WTC11 (cell line): ENCODE measurements at regions not wholly inside any gene's neighbourhood (a gene's known extent, or its start where the extent isn't known, plus 50 kb on each side); places are given as distances from the start of the nearest gene placed in this dataset.

Experiments
- ATAC-seq: fragments of 200-7000 bp; cut with Tn5 transposase; 2 replicates; pipeline ENCODE4 v1.10.0; 2021; ENCODE audit warnings: mild to moderate bottlenecking, moderate library complexity
- CTCF ChIA-PET: fragments of 300-600 bp; sonication (Branson Sonifier 250); formaldehyde crosslinking; loops from one replicate; lab custom pipeline; 2021; ENCODE audit warnings: antibody characterized with exemption; lab: Charles Lee
- POLR2A ChIA-PET: fragments of 350-600 bp; sonication (Branson Sonifier 250); formaldehyde crosslinking; loops from one replicate; lab custom pipeline; 2021; ENCODE audit warnings: antibody characterized with exemption; lab: Charles Lee
- DNase-seq: peaks from one replicate; pipeline ENCODE4 v3.0.0; 2021; ENCODE audit warnings: low spot score
- H3K27ac Mint-ChIP-seq: 2 replicates; pipeline ENCODE4 v1.8.0; 2021; ENCODE audit warnings: mixed read lengths
- H3K27me3 Mint-ChIP-seq: 2 replicates; pipeline ENCODE4 v1.8.0; 2021; ENCODE audit warnings: low read depth, mild to moderate bottlenecking, moderate library complexity, mixed read lengths
- H3K36me3 Mint-ChIP-seq: 2 replicates; pipeline ENCODE4 v1.8.0; 2021; ENCODE audit warnings: mixed read lengths
- H3K4me1 Mint-ChIP-seq: 2 replicates; pipeline ENCODE4 v1.8.0; 2022; ENCODE audit warnings: mixed read lengths
- H3K4me3 Mint-ChIP-seq: 2 replicates; pipeline ENCODE4 v1.8.0; 2021; ENCODE audit warnings: mild to moderate bottlenecking, moderate library complexity, mixed read lengths
- H3K9me3 Mint-ChIP-seq: 2 replicates; pipeline ENCODE4 v1.8.0; 2021; ENCODE audit warnings: mixed read lengths
- ATF2 ChIP-seq: sonication (generic); formaldehyde crosslinking; IDR thresholded peaks from 2 replicates; pipeline ENCODE4 v1.8.1; 2022; ENCODE audit warnings: low read depth, missing genetic modification reagents, borderline replicate concordance
- ATF6 ChIP-seq: sonication (generic); formaldehyde crosslinking; IDR thresholded peaks from 2 replicates; pipeline ENCODE4 v1.8.1; 2023; ENCODE audit warnings: mild to moderate bottlenecking, missing genetic modification reagents
- CBFB ChIP-seq: sonication (generic); formaldehyde crosslinking; IDR thresholded peaks from 2 replicates; pipeline ENCODE4 v1.8.1; 2022; ENCODE audit warnings: mild to moderate bottlenecking, low read depth, missing genetic modification reagents
- CREM ChIP-seq: sonication (generic); formaldehyde crosslinking; IDR thresholded peaks from 2 replicates; pipeline ENCODE4 v1.8.1; 2022; ENCODE audit warnings: mild to moderate bottlenecking, missing genetic modification reagents, moderate library complexity
- ELF4 ChIP-seq: sonication (generic); formaldehyde crosslinking; IDR thresholded peaks from 2 replicates; pipeline ENCODE4 v1.8.1; 2022; ENCODE audit warnings: low read depth, mild to moderate bottlenecking, moderate library complexity, missing genetic modification reagents
- GRHL2 ChIP-seq: fragments of 250-450 bp; sonication (Bioruptor Pico); IDR thresholded peaks from 2 replicates; pipeline ENCODE4 v1.8.0; 2022; ENCODE audit warnings: mild to moderate bottlenecking, moderate library complexity; ENCODE audit not compliant: insufficient replicate concordance, severe bottlenecking
- HMGA2 ChIP-seq: fragments of 250-450 bp; sonication (Bioruptor Pico); IDR thresholded peaks from 2 replicates; pipeline ENCODE4 v1.4.0; 2021; ENCODE audit warnings: mild to moderate bottlenecking, moderate library complexity
- KAT7 ChIP-seq: sonication (generic); formaldehyde crosslinking; IDR thresholded peaks from 2 replicates; pipeline ENCODE4 v1.8.1; 2023; ENCODE audit warnings: missing genetic modification reagents, mild to moderate bottlenecking, borderline replicate concordance
- NR2C2 ChIP-seq: sonication (generic); formaldehyde crosslinking; IDR thresholded peaks from 2 replicates; pipeline ENCODE4 v1.8.0; 2022; ENCODE audit warnings: mild to moderate bottlenecking, missing genetic modification reagents
- PRRX2 ChIP-seq: fragments of 250-450 bp; sonication (Bioruptor Pico); IDR thresholded peaks from 2 replicates; pipeline ENCODE4 v1.8.0; 2021; ENCODE audit warnings: mild to moderate bottlenecking
- SMAD3 ChIP-seq: sonication (generic); formaldehyde crosslinking; IDR thresholded peaks from 2 replicates; pipeline ENCODE4 v1.8.0; 2022; ENCODE audit warnings: missing genetic modification reagents, mild to moderate bottlenecking, borderline replicate concordance
- SMAD4 ChIP-seq: sonication (generic); formaldehyde crosslinking; IDR thresholded peaks from 2 replicates; pipeline ENCODE4 v1.8.0; 2022; ENCODE audit warnings: mild to moderate bottlenecking, missing genetic modification reagents
- SOX15 ChIP-seq: fragments of 250-450 bp; sonication (Bioruptor Pico); IDR thresholded peaks from 2 replicates; pipeline ENCODE4 v1.9.0; 2021; ENCODE audit warnings: mild to moderate bottlenecking
- ZBTB21 ChIP-seq: sonication (generic); formaldehyde crosslinking; IDR thresholded peaks from 2 replicates; pipeline ENCODE4 v1.8.1; 2023; ENCODE audit warnings: mild to moderate bottlenecking, missing genetic modification reagents, borderline replicate concordance
- ZMAT4 ChIP-seq: fragments of 250-450 bp; sonication (Bioruptor Pico); IDR thresholded peaks from 2 replicates; pipeline ENCODE4 v1.9.0; 2021; ENCODE audit warnings: mild to moderate bottlenecking
- ZNF281 ChIP-seq: sonication (generic); formaldehyde crosslinking; IDR thresholded peaks from 2 replicates; pipeline ENCODE4 v1.8.0; 2023; ENCODE audit warnings: mild to moderate bottlenecking, missing genetic modification reagents
- ZNF317 ChIP-seq: sonication (generic); formaldehyde crosslinking; IDR thresholded peaks from 2 replicates; pipeline ENCODE4 v1.8.1; 2023; ENCODE audit warnings: low read depth, mild to moderate bottlenecking, moderate library complexity, missing genetic modification reagents, borderline replicate concordance
- ZNF416 ChIP-seq: fragments of 250-450 bp; sonication (Bioruptor Pico); IDR thresholded peaks from 2 replicates; pipeline ENCODE4 v1.9.0; 2021; ENCODE audit warnings: mild to moderate bottlenecking, inconsistent platforms
- TF ChIP-seq, protein P1 (sequence below): sonication (generic); formaldehyde crosslinking; IDR thresholded peaks from 2 replicates; pipeline ENCODE4 v1.8.1; 2022; ENCODE audit warnings: mild to moderate bottlenecking, missing genetic modification reagents, moderate library complexity, borderline replicate concordance

DNA sequence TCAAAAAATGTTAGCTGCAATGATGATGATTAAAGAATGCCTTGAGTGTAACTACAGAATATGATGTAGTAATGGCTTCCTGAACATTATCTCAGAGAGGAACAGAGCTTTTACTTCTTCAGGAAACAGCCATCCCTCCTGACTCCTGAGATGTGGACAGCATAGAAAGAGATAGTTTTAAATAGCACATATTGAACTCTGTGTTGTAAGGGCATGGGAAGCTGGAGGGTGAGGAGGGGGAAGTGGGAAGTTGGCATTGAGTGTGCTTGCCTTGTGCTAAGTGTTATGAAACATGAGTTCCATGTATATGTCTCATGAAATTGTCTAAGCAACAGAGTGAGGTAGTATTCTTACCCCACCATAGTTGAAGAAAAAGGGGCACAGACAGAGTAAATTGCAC is 161.5 kb upstream of the SLC28A3 start:
- no peaks in the 10 kb centered on the region for H3K27me3 Mint-ChIP-seq
- POLR2A ChIA-PET: no interaction called here
- no peaks in the 10 kb centered on the region for H3K4me1 Mint-ChIP-seq
- H3K27ac Mint-ChIP-seq: no peak overlapping the region
- H3K36me3 Mint-ChIP-seq: peaks cover 11% of the 10 kb centered on the region
- DNase-seq (no peak), ATAC-seq (no peak)
- TF ChIP-seq GRHL2 (CRISPR knock-in tag) (no peak), PRRX2 (CRISPR knock-in tag) (no peak), ELF4 (CRISPR knock-in tag) (no peak), CBFB (CRISPR knock-in tag) (no peak), ZNF281 (CRISPR knock-in tag) (no peak), ZNF416 (CRISPR knock-in tag) (no peak), SMAD4 (CRISPR knock-in tag) (no peak), KAT7 (CRISPR knock-in tag) (no peak), NR2C2 (no peak), ATF2 (CRISPR knock-in tag) (no peak), ATF6 (no peak), ZMAT4 (CRISPR knock-in tag) (no peak), ZBTB21 (no peak), SMAD3 (no peak), SOX15 (CRISPR knock-in tag) (no peak), ZNF317 (CRISPR knock-in tag) (no peak), CREM (CRISPR knock-in tag) (no peak), HMGA2 (CRISPR knock-in tag) (no peak)
- TF ChIP-seq, protein P1, sequence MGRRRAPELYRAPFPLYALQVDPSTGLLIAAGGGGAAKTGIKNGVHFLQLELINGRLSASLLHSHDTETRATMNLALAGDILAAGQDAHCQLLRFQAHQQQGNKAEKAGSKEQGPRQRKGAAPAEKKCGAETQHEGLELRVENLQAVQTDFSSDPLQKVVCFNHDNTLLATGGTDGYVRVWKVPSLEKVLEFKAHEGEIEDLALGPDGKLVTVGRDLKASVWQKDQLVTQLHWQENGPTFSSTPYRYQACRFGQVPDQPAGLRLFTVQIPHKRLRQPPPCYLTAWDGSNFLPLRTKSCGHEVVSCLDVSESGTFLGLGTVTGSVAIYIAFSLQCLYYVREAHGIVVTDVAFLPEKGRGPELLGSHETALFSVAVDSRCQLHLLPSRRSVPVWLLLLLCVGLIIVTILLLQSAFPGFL: no peak
- H3K9me3 Mint-ChIP-seq: peaks cover 38% of the 10 kb centered on the region
- CTCF ChIA-PET: no interaction called here
- H3K4me3 Mint-ChIP-seq: no peak overlapping the region

DNA sequence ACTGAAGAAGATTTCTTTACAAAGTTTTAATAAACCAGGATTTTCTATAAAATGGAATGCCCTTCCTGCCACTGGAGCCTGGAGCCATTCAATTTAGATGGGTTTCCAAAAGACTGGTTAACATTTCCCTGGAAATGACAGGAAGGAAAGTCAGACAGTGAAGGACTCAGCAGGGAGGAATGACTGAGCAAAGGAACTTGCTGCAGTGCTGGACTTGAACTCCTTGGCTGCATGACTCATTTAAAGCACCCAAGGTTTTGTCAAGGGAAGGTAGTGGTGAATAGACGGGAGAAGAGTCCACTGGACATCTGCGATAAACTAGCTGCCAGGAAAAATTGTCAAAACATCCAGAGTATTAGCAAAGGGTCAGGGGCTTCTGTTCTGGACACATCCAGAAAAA is 163.8 kb upstream of the SLC28A3 start:
- no peak for TF ChIP-seq ATF6
- H3K27me3 Mint-ChIP-seq: no peaks in the 10 kb centered on the region
- no peak for ATAC-seq
- H3K4me3 Mint-ChIP-seq: no peak overlapping the region
- peaks cover 53% of the 10 kb centered on the region for H3K9me3 Mint-ChIP-seq
- peaks cover 18% of the 10 kb centered on the region for H3K36me3 Mint-ChIP-seq
- H3K27ac Mint-ChIP-seq: no peak overlapping the region
- H3K4me1 Mint-ChIP-seq: no peaks in the 10 kb centered on the region
- CTCF ChIA-PET: no interaction called here
- DNase-seq: no peak
- POLR2A ChIA-PET: no interaction called here
